DND-41 (cell line): ENCODE measurements at regions not wholly inside any gene's neighbourhood (a gene's known extent, or its start where the extent isn't known, plus 50 kb on each side); places are given as distances from the start of the nearest gene placed in this dataset.

Source experiments
- ATAC-seq: fragments of 200-7000 bp; cut with Tn5 transposase; 3 replicates; pipeline ENCODE4 v1.9.1; 2021; ENCODE audit warnings: low read depth; ENCODE audit not compliant: insufficient read depth
- DNase-seq: peaks from one replicate; pipeline ENCODE4 v3.0.0-alpha.2; 2020
- H2AFZ ChIP-seq: 2 replicates; pipeline ENCODE4 v1.6.0; 2012; ENCODE audit warnings: low read depth, low read length
- H3K27ac ChIP-seq: 2 replicates; pipeline ENCODE4 v1.5.1; 2012; ENCODE audit warnings: low read length, inconsistent platforms
- H3K27me3 ChIP-seq: fragments of 200-600 bp; sonication (generic); 2 replicates; pipeline ENCODE4 v1.6.0; 2012; ENCODE audit warnings: low read length, mild to moderate bottlenecking, inconsistent platforms; ENCODE audit not compliant: insufficient read depth, poor library complexity
- H3K36me3 ChIP-seq: 2 replicates; pipeline ENCODE4 v1.5.1; 2012; ENCODE audit warnings: low read length, inconsistent platforms; ENCODE audit not compliant: insufficient read depth
- H3K4me1 ChIP-seq: 2 replicates; pipeline ENCODE4 v1.5.1; 2012; ENCODE audit warnings: mild to moderate bottlenecking, low read length; ENCODE audit not compliant: insufficient read depth
- H3K4me2 ChIP-seq: 2 replicates; pipeline ENCODE4 v1.6.0; 2012; ENCODE audit warnings: mild to moderate bottlenecking, moderate library complexity, low read length, inconsistent platforms; ENCODE audit not compliant: insufficient read depth
- H3K4me3 ChIP-seq, 2 experiments: fragments of 200-600 bp in 1 of 2; shearing (Covaris generic) in 1 of 2; 2 replicates each; pipeline ENCODE4 v1.5.1; 2012 to 2016; ENCODE audit warnings: inconsistent platforms in 2 of 2, low read length in 2 of 2, mild to moderate bottlenecking in 2 of 2, low read depth in 1 of 2, moderate library complexity in 1 of 2
- H3K79me2 ChIP-seq: 2 replicates; pipeline ENCODE4 v1.6.0; 2012; ENCODE audit warnings: low read length, inconsistent platforms; ENCODE audit not compliant: insufficient read depth
- H3K9ac ChIP-seq: 2 replicates; pipeline ENCODE4 v1.6.0; 2012; ENCODE audit warnings: low read depth, mild to moderate bottlenecking, inconsistent platforms, low read length, moderate library complexity
- H3K9me3 ChIP-seq: 2 replicates; pipeline ENCODE4 v1.5.1; 2012; ENCODE audit warnings: low read length, moderate library complexity, mild to moderate bottlenecking, inconsistent platforms; ENCODE audit not compliant: insufficient read depth, severe bottlenecking
- H4K20me1 ChIP-seq: 2 replicates; pipeline ENCODE4 v1.6.0; 2012; ENCODE audit warnings: low read length; ENCODE audit not compliant: insufficient read depth
- CTCF ChIP-seq: IDR thresholded peaks from 2 replicates; pipeline ENCODE4 v1.5.1; 2012; ENCODE audit warnings: borderline replicate concordance, low read length, moderate library complexity, mild to moderate bottlenecking; ENCODE audit not compliant: poor library complexity, severe bottlenecking; ENCODE audit errors: extremely low read depth
- EZH2 ChIP-seq: IDR thresholded peaks from 3 replicates; pipeline ENCODE4 v1.6.1; 2012; ENCODE audit warnings: borderline replicate concordance, low read depth, mild to moderate bottlenecking, moderate library complexity, low read length, inconsistent platforms; ENCODE audit not compliant: severe bottlenecking

- no peak overlapping the region for H3K9ac ChIP-seq
- H3K4me1 ChIP-seq: no peaks in the 10 kb centered on the region
- TF ChIP-seq EZH2 (no peak), CTCF (no peak)
- H3K27me3 ChIP-seq: no peaks in the 10 kb centered on the region
- no peaks in the 10 kb centered on the region for H3K9me3 ChIP-seq
- no peak overlapping the region for H3K4me2 ChIP-seq
- no peak overlapping the region for H2AFZ ChIP-seq
- no peaks in the 10 kb centered on the region for H3K79me2 ChIP-seq
- H3K36me3 ChIP-seq: no peaks in the 10 kb centered on the region
- ATAC-seq: no peak
- no peak overlapping the region for H3K27ac ChIP-seq
- DNase-seq: no peak
- no peak overlapping the region for H3K4me3 ChIP-seq
- H4K20me1 ChIP-seq: no peaks in the 10 kb centered on the region
These were observed 428.4 kb downstream of the TSN start for GRCh38 chr2:122183890-122184289.

DNA sequence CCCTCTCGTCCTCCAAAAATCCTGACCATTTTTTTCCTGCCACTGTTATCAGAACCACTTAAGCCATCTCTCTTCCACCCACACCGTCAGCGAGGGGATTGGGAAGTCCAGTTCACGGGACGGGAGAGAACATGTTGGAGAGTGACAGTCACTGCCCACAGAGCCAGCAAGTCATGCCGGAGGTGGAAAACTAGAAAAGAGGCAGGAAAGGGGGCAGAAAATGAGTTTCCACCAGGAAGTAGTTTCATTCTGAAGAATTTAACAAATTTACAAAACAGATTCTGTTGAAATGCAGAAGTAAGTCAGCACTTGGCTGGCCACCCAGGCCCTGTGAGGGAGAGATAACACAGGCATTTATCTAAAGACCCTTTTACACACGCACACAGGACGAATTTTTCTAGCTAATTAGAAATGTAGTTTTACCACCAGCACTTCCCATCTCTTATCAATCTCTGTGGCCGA lies 431.3 kb downstream of the TSN start:
- Histone ChIP-seq H4K20me1 (no peaks in the 10 kb centered on the region), H3K4me1 (no peaks in the 10 kb centered on the region), H3K79me2 (no peaks in the 10 kb centered on the region), H3K27ac (no peak overlapping the region), H3K4me2 (no peak overlapping the region), H3K9ac (no peak overlapping the region), H3K4me3 (no peak overlapping the region), H3K27me3 (no peaks in the 10 kb centered on the region), H3K36me3 (no peaks in the 10 kb centered on the region), H3K9me3 (no peaks in the 10 kb centered on the region), H2AFZ (no peak overlapping the region)
- DNase-seq: no peak
- no peak for TF ChIP-seq CTCF
- no peak for TF ChIP-seq EZH2
- no peak for ATAC-seq

GRCh38 chr2:122191331-122191730 lies 435.9 kb downstream of the TSN start:
- Histone ChIP-seq H3K27me3 (no peaks in the 10 kb centered on the region), H3K36me3 (no peaks in the 10 kb centered on the region), H3K9me3 (no peaks in the 10 kb centered on the region), H3K4me2 (no peak overlapping the region), H3K4me3 (no peak overlapping the region), H3K79me2 (no peaks in the 10 kb centered on the region), H2AFZ (no peak overlapping the region), H4K20me1 (no peaks in the 10 kb centered on the region), H3K27ac (no peak overlapping the region), H3K9ac (no peak overlapping the region), H3K4me1 (no peaks in the 10 kb centered on the region)
- DNase-seq: peak; percentile 10
- no peak for ATAC-seq
- no peak for TF ChIP-seq EZH2
- peak; percentile 40 for TF ChIP-seq CTCF

- no peaks in the 10 kb centered on the region for H3K27me3 ChIP-seq
- H2AFZ ChIP-seq: no peak overlapping the region
- TF ChIP-seq EZH2: no peak
- no peak for TF ChIP-seq CTCF
- ATAC-seq (no peak), DNase-seq (no peak)
- no peaks in the 10 kb centered on the region for H3K9me3 ChIP-seq
- no peaks in the 10 kb centered on the region for H3K79me2 ChIP-seq
- no peaks in the 10 kb centered on the region for H3K36me3 ChIP-seq
- no peak overlapping the region for H3K9ac ChIP-seq
- no peaks in the 10 kb centered on the region for H3K4me1 ChIP-seq
- no peak overlapping the region for H3K27ac ChIP-seq
- no peak overlapping the region for H3K4me3 ChIP-seq
- H3K4me2 ChIP-seq: no peak overlapping the region
- H4K20me1 ChIP-seq: no peaks in the 10 kb centered on the region
These were observed 438.2 kb downstream of the TSN start for GRCh38 chr2:122193622-122194021.
